Esophagus muscularis mucosa (tissue), 4 donors: ENCODE measurements at regions not wholly inside any gene's neighbourhood (a gene's known extent, or its start where the extent isn't known, plus 50 kb on each side); places are given as distances from the start of the nearest gene placed in this dataset.

Experiments used
- DNase-seq: peaks from one replicate; pipeline ENCODE4 v3.0.0-alpha.2; 2017; ENCODE audit errors: extremely low spot score
- H3K27ac ChIP-seq, 4 donors: fragments of 200-600 bp; sonication (generic); replicated peaks in 1 of 4; 1 replicate in 3 of 4; 2 replicates in 1 of 4; pipeline ENCODE4 v1.5.1; 2016 to 2019; ENCODE audit warnings: mild to moderate bottlenecking in 1 of 4
- H3K27me3 ChIP-seq, 4 donors: fragments of 200-600 bp; sonication (generic); one replicate each; pipeline versions ENCODE4 v1.5.1 to v1.6.0; 2016 to 2019
- H3K36me3 ChIP-seq, 4 donors: fragments of 200-600 bp; sonication (generic); one replicate each; pipeline ENCODE4 v1.5.1; 2016 to 2019
- H3K4me1 ChIP-seq, 4 donors: fragments of 200-600 bp; sonication (generic); one replicate each; pipeline ENCODE4 v1.5.1; 2016 to 2019
- H3K4me3 ChIP-seq, 4 donors: fragments of 200-600 bp; sonication (generic); 1 replicate in 2 of 4; 2 replicates in 2 of 4; pipeline ENCODE4 v1.5.1; 2016 to 2019; ENCODE audit warnings: mild to moderate bottlenecking in 4 of 4, moderate library complexity in 1 of 4
- H3K9me3 ChIP-seq, 4 donors: fragments of 200-600 bp; sonication (generic); 1 replicate in 3 of 4; 2 replicates in 1 of 4; pipeline ENCODE4 v1.5.1; 2016 to 2019
- EP300 ChIP-seq: sonication (generic); formaldehyde crosslinking; IDR thresholded peaks from one replicate; pipeline ENCODE4 v1.6.1; 2017; ENCODE audit warnings: antibody characterized with exemption
- POLR2A ChIP-seq: fragments of 450-650 bp; IDR thresholded peaks from one replicate; pipeline ENCODE4 v1.6.1; 2017; ENCODE audit warnings: antibody characterized with exemption, moderate library complexity, mild to moderate bottlenecking, low read depth
- POLR2AphosphoS5 ChIP-seq, 2 donors: sonication (generic); formaldehyde crosslinking; IDR thresholded peaks; one replicate each; pipeline ENCODE4 v1.6.1; 2017; ENCODE audit warnings: antibody characterized with exemption in 2 of 2
- WGBS: methylation state at CpG from one replicate; pipeline ENCODE4 v1.1.5; 2018; 5-methylcytosine and 5-hydroxymethylcytosine counted together
- intact Hi-C: fragments of 100-400 bp; cut with DNase I; formaldehyde crosslinking; loops from one replicate; pipeline ENCODE4 v1.15.1; 2023
- TF ChIP-seq, protein P1 (sequence below), 3 experiments: fragments of 200-600 bp in 2 of 3; fragments of 450-650 bp in 1 of 3; sonication (generic) in 2 of 3; IDR thresholded peaks; one replicate each; pipeline ENCODE4 v1.5.1; 2017 to 2019; ENCODE audit warnings: antibody characterized with exemption in 3 of 3, mild to moderate bottlenecking in 2 of 3, moderate library complexity in 1 of 3

GRCh38 chr11:110795112-110795624, 82.9 kb upstream of the ARHGAP20 start:
- H3K9me3 ChIP-seq: no peaks in the 10 kb centered on the region
- intact Hi-C loops: no loop called here
- TF ChIP-seq POLR2AphosphoS5 (IDR thresholded peaks at IDR 0.05): no peak
- TF ChIP-seq EP300: no peak
- TF ChIP-seq, protein P1, sequence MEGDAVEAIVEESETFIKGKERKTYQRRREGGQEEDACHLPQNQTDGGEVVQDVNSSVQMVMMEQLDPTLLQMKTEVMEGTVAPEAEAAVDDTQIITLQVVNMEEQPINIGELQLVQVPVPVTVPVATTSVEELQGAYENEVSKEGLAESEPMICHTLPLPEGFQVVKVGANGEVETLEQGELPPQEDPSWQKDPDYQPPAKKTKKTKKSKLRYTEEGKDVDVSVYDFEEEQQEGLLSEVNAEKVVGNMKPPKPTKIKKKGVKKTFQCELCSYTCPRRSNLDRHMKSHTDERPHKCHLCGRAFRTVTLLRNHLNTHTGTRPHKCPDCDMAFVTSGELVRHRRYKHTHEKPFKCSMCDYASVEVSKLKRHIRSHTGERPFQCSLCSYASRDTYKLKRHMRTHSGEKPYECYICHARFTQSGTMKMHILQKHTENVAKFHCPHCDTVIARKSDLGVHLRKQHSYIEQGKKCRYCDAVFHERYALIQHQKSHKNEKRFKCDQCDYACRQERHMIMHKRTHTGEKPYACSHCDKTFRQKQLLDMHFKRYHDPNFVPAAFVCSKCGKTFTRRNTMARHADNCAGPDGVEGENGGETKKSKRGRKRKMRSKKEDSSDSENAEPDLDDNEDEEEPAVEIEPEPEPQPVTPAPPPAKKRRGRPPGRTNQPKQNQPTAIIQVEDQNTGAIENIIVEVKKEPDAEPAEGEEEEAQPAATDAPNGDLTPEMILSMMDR (IDR thresholded peaks at IDR 0.05): no peak
- TF ChIP-seq POLR2A: no peak
- no peaks in the 10 kb centered on the region for H3K36me3 ChIP-seq
- no peaks in the 10 kb centered on the region for H3K27me3 ChIP-seq
- H3K4me3 ChIP-seq: no peak overlapping the region
- H3K27ac ChIP-seq: no peak overlapping the region
- H3K4me1 ChIP-seq: peaks cover 0 to 12% (median 2%) of the 10 kb centered on the region in 4 donors
- WGBS: 90% methylated on average over 1 of the region's 1 CpG
- DNase-seq: no peak

GRCh38 chr11:110793556-110793955, 81.3 kb upstream of the ARHGAP20 start:
- Histone ChIP-seq H3K4me1 (peaks cover 0 to 12% (median 2%) of the 10 kb centered on the region in 4 donors), H3K36me3 (no peaks in the 10 kb centered on the region), H3K27me3 (no peaks in the 10 kb centered on the region), H3K27ac (no peak overlapping the region), H3K9me3 (no peaks in the 10 kb centered on the region), H3K4me3 (no peak overlapping the region)
- 71% methylated on average over 4 of the region's 4 CpGs for WGBS
- intact Hi-C loops: no loop called here
- no peak for DNase-seq
- TF ChIP-seq, protein P1 (IDR thresholded peaks at IDR 0.05): no peak
- TF ChIP-seq POLR2AphosphoS5 (IDR thresholded peaks at IDR 0.05): no peak

DNA sequence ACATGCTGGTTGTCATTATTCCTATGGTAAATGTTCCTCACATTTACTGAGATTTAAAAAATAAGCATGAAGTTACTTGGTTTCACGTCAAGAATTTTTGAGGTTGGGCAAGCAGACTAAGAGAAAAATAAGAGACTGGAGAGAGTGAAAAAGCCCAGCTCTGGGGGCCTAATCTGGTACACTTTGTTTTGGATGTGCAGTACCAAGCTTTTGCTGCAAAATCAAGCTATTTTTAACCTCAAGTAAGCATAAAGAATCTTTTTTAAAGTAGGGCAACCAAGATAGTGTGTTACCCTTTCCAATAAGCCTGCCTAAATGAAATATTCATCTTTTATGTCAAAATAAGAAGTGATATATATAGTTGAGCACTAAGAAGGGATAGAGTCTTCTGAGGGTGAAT, 79.4 kb upstream of the ARHGAP20 start:
- Histone ChIP-seq H3K27ac (no peak overlapping the region), H3K36me3 (no peaks in the 10 kb centered on the region), H3K27me3 (no peaks in the 10 kb centered on the region), H3K4me1 (peaks cover 0 to 12% (median 2%) of the 10 kb centered on the region in 4 donors), H3K4me3 (no peak overlapping the region), H3K9me3 (no peaks in the 10 kb centered on the region)
- WGBS: 37% methylated on average over 1 of the region's 1 CpG
- no peak for TF ChIP-seq EP300
- TF ChIP-seq, protein P1 (IDR thresholded peaks at IDR 0.05): no peak
- no peak for TF ChIP-seq POLR2A
- TF ChIP-seq POLR2AphosphoS5 (IDR thresholded peaks at IDR 0.05): no peak
- no peak for DNase-seq
- intact Hi-C loops: no loop called here

DNA sequence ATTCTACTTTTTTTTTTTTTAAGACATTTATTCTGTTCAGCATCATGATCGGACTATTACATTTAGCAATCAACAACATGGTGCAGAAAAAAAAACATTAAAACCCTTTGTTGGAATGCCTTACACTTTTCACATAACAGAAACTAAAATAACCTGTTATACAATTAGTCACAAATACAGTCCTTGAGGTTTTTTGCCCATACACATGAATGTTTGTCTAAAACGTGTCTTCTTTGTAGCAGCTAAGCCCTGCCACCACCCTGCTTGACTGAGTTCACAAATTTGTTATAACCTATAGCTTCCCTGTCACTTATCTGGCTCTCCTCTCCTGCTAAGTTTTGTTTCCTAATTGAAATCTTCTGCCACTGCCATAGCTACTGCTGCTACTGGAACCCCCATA, 75.4 kb upstream of the ARHGAP20 start:
- peaks cover 0 to 9% (median 5%) of the 10 kb centered on the region in 4 donors for H3K4me1 ChIP-seq
- H3K27ac ChIP-seq: no peak overlapping the region
- H3K36me3 ChIP-seq: no peaks in the 10 kb centered on the region
- WGBS: 82% methylated on average over 2 of the region's 2 CpGs
- H3K9me3 ChIP-seq: no peaks in the 10 kb centered on the region
- no peak for DNase-seq
- H3K4me3 ChIP-seq: no peak overlapping the region
- no peak for TF ChIP-seq POLR2A
- TF ChIP-seq, protein P1 (IDR thresholded peaks at IDR 0.05): no peak
- no peak for TF ChIP-seq POLR2AphosphoS5 (IDR thresholded peaks at IDR 0.05)
- TF ChIP-seq EP300: no peak
- intact Hi-C loops: no loop called here
- no peaks in the 10 kb centered on the region for H3K27me3 ChIP-seq

DNA sequence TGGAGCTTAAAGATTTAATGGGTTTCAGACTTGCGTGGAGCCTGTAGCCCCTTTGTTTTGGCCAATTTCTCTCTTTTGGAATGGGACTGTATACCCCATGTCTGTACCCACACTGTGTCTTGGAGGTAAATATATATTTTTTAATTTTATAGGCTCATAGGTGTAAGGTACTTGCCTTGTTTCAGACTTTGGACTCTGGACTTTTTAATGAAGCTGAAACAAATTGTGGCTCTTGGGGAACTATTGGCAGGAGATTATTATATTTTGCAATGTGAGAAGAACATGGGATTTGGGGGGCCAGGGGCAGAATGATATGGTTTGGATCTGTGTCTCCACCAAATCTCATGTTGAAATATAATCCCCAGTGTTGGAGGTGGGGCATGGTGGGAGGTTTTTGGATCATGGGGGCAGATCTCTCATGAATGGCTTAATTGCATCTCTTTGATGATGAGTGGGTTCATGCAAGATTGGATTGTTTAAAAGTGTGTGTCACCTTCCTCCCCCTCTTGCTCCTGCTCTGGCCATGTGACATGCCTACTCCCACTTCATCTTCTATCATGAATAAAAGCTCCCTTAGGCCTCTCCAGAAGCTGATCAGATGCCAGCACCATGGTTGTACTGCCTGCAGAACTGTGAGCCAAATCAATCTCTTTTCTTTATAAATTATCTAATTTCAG, 74.1 kb upstream of the ARHGAP20 start:
- intact Hi-C loops: no loop called here
- no peaks in the 10 kb centered on the region for H3K36me3 ChIP-seq
- 100% methylated on average over 1 of the region's 1 CpG for WGBS

More for the DNA sequence above, 74.1 kb upstream of the ARHGAP20 start:
- no peaks in the 10 kb centered on the region for H3K27me3 ChIP-seq
- H3K4me3 ChIP-seq: no peak overlapping the region
- peaks cover 0 to 14% (median 10%) of the 10 kb centered on the region in 4 donors for H3K4me1 ChIP-seq
- no peak overlapping the region for H3K27ac ChIP-seq
- no peak for DNase-seq
- TF ChIP-seq POLR2A (no peak), EP300 (no peak), POLR2AphosphoS5 (IDR thresholded peaks at IDR 0.05) (no peak)
- TF ChIP-seq, protein P1 (IDR thresholded peaks at IDR 0.05): no peak
- no peaks in the 10 kb centered on the region for H3K9me3 ChIP-seq
